ENCODE measurements at regions not wholly inside any gene's neighbourhood (a gene's known extent, or its start where the extent isn't known, plus 50 kb on each side); places are given as distances from the start of the nearest gene placed in this dataset.
A peak's percentile ranks its signal among the peaks of the same experiment; 100 is the strongest.
"Not testable (repeated sequence)": the region's sequence is repeated elsewhere in the genome, so short reads cannot be mapped to it uniquely, and the experiment has no call there.

DNA sequence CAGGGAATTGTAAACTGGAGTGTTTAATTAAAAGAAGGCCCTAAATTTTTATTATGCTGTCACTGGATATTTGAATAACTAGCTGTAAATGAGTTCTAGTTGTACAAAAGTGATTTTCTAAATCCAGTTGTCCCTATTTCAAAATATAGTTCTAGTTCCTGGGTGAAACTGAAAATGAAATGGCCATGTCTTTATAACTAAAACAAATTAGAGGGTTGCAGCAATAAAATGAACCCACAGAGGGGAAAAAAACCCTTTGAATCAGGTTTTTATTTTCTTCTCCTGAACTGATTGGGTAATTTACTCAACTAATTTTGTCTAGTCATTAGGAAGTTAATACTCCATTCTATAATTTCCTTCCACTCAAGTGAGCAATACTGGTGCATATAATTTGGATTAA lies 55.6 kb upstream of the MAP4K3 start:
- Mint-ChIP-seq H3K9me3 (ENCODE audit: low read depth) (peaks cover 3% of the 10 kb centered on the region), H3K27ac (ENCODE audit: unreplicated experiment) (peak overlapping the region; percentile 30)

DNA sequence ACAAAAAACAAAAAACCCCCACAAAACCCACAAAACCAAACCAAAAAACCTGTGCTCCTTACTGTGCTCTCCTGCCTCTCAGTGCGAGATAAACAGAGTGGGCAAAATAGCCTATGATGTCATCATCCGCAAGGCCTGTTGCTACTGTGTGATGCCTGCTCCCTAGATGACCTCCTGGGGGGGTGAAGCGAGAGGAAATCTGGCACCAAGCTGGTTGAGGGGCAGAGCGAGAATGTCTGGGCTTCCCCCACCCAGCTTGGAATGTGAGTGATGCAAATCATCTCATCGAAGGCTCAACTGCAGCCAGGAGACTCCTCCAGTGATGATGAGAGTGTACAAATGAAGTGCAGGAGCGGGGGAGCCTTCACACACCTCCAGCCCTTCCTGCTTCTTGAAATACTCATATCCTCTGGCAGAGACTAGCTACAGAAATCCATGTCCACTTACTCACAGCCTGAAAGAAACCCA lies 57.7 kb upstream of the MAP4K3 start:
- Mint-ChIP-seq H3K4me3 (ENCODE audit: unreplicated experiment) (peak overlapping the region; percentile 10), H3K9me3 (ENCODE audit: low read depth) (peaks cover 3% of the 10 kb centered on the region), H3K4me1 (ENCODE audit: low read depth) (peaks cover 45% of the 10 kb centered on the region), H3K36me3 (ENCODE audit: low read depth) (peaks cover 2% of the 10 kb centered on the region), H3K27ac (ENCODE audit: unreplicated experiment) (peak overlapping the region; percentile 93), H3K27me3 (ENCODE audit: low read depth) (no peaks in the 10 kb centered on the region)
- DNase-seq (ENCODE audit: low spot score) = no peak
- TF ChIP-seq, protein P1, sequence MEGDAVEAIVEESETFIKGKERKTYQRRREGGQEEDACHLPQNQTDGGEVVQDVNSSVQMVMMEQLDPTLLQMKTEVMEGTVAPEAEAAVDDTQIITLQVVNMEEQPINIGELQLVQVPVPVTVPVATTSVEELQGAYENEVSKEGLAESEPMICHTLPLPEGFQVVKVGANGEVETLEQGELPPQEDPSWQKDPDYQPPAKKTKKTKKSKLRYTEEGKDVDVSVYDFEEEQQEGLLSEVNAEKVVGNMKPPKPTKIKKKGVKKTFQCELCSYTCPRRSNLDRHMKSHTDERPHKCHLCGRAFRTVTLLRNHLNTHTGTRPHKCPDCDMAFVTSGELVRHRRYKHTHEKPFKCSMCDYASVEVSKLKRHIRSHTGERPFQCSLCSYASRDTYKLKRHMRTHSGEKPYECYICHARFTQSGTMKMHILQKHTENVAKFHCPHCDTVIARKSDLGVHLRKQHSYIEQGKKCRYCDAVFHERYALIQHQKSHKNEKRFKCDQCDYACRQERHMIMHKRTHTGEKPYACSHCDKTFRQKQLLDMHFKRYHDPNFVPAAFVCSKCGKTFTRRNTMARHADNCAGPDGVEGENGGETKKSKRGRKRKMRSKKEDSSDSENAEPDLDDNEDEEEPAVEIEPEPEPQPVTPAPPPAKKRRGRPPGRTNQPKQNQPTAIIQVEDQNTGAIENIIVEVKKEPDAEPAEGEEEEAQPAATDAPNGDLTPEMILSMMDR (IDR thresholded peaks at IDR 0.05) = no peak

More for the DNA sequence above, 55.6 kb upstream of the MAP4K3 start:
- H3K27me3 Mint-ChIP-seq (ENCODE audit: low read depth) = no peaks in the 10 kb centered on the region
- no peak for DNase-seq (ENCODE audit: low spot score)
- TF ChIP-seq, protein P1 (IDR thresholded peaks at IDR 0.05) = no peak
- H3K4me1 Mint-ChIP-seq (ENCODE audit: low read depth) = peaks cover 51% of the 10 kb centered on the region
- H3K36me3 Mint-ChIP-seq (ENCODE audit: low read depth) = peaks cover 2% of the 10 kb centered on the region
- no peak overlapping the region for H3K4me3 Mint-ChIP-seq (ENCODE audit: unreplicated experiment)

DNA sequence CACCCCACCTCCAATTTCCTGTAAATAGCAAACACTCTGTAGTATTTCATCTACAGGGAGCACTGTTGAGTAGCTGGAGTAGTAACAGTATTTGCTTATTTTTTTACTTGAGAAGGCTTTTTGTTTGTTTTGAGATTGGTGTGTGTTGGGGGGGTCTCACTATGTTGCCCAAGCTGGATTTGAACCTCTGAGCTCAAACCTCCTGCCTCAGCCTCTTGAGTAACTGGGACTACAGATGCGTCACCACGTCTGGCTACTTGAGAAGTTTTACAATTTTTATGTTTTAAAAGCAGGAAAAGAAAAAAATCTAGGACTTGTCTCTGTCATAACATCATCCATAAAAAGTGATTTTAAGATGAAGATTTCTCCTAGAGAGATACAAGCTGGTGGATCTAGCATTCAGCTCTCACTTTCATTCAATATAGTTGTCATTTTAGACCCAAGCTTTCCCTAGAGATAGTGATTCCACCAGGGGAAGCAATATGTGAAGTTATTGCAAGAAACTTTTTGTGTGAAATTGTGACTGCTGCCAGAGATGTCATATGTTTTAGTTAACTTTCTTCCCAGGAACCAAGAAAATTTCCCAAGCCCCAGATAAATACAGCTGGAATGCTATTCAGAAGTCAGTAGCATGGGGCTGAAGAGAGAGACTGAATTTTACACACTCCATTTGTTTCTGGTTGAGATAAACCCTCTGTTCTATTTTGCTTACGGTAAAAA lies 60.2 kb upstream of the MAP4K3 start:
- H3K9me3 Mint-ChIP-seq (ENCODE audit: low read depth) = peaks cover 3% of the 10 kb centered on the region
- peak overlapping the region; percentile 80 for H3K27ac Mint-ChIP-seq (ENCODE audit: unreplicated experiment)
- H3K4me3 Mint-ChIP-seq (ENCODE audit: unreplicated experiment) = no peak overlapping the region
- peaks cover 51% of the 10 kb centered on the region for H3K4me1 Mint-ChIP-seq (ENCODE audit: low read depth)
- no peaks in the 10 kb centered on the region for H3K36me3 Mint-ChIP-seq (ENCODE audit: low read depth)
- no peak for DNase-seq (ENCODE audit: low spot score)
- no peaks in the 10 kb centered on the region for H3K27me3 Mint-ChIP-seq (ENCODE audit: low read depth)
- TF ChIP-seq, protein P1 (IDR thresholded peaks at IDR 0.05) = no peak

- not testable (repeated sequence) for H3K4me3 Mint-ChIP-seq (ENCODE audit: unreplicated experiment); H3K27me3 Mint-ChIP-seq (ENCODE audit: low read depth); H3K27ac Mint-ChIP-seq (ENCODE audit: unreplicated experiment); DNase-seq (ENCODE audit: low spot score); H3K9me3 Mint-ChIP-seq (ENCODE audit: low read depth); H3K36me3 Mint-ChIP-seq (ENCODE audit: low read depth)
- peaks cover 45% of the 10 kb centered on the region for H3K4me1 Mint-ChIP-seq (ENCODE audit: low read depth)
Measured at GRCh38 chr2:39498176-39498575, 61.1 kb upstream of the MAP4K3 start.

- Mint-ChIP-seq H3K27me3 (ENCODE audit: low read depth) (no peaks in the 10 kb centered on the region), H3K4me1 (ENCODE audit: low read depth) (peaks cover 45% of the 10 kb centered on the region), H3K36me3 (ENCODE audit: low read depth) (no peaks in the 10 kb centered on the region), H3K27ac (ENCODE audit: unreplicated experiment) (no peak overlapping the region), H3K9me3 (ENCODE audit: low read depth) (peaks cover 3% of the 10 kb centered on the region), H3K4me3 (ENCODE audit: unreplicated experiment) (no peak overlapping the region)
- TF ChIP-seq, protein P1 (IDR thresholded peaks at IDR 0.05) = no peak
- no peak for DNase-seq (ENCODE audit: low spot score)
Measured at GRCh38 chr2:39498786-39499185, 61.7 kb upstream of the MAP4K3 start.

DNA sequence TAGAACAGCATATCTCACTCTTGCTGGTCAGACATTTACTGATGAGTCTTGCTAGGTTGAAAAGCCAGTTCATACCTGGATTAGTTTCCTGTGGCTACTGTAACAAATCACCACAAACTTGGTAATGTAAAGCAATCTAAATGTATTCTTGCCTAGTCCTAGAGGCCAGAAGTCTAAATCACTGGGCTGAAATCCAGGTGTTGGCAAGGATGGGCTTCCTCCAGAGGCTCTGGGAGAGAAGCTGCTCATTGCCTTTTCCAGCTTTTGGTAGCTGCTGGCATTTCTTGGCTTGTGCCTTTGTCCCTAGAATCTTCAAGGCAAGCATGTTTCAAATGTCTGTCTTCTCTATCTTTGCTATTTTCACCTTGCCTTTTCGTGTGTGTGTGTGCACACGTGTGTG lies 62.3 kb upstream of the MAP4K3 start:
- H3K36me3 Mint-ChIP-seq (ENCODE audit: low read depth) = no peaks in the 10 kb centered on the region
- TF ChIP-seq, protein P1 (IDR thresholded peaks at IDR 0.05) = no peak
- no peak overlapping the region for H3K4me3 Mint-ChIP-seq (ENCODE audit: unreplicated experiment)
- H3K4me1 Mint-ChIP-seq (ENCODE audit: low read depth) = peaks cover 50% of the 10 kb centered on the region
- H3K9me3 Mint-ChIP-seq (ENCODE audit: low read depth) = peaks cover 3% of the 10 kb centered on the region
- no peak for DNase-seq (ENCODE audit: low spot score)
- no peak overlapping the region for H3K27ac Mint-ChIP-seq (ENCODE audit: unreplicated experiment)
- H3K27me3 Mint-ChIP-seq (ENCODE audit: low read depth) = no peaks in the 10 kb centered on the region
